DMS153 (cell line): ENCODE measurements at regions not wholly inside any gene's neighbourhood (a gene's known extent, or its start where the extent isn't known, plus 50 kb on each side); places are given as distances from the start of the nearest gene placed in this dataset.
"Not testable (repeated sequence)": the region's sequence is repeated elsewhere in the genome, so short reads cannot be mapped to it uniquely, and the experiment has no call there.

ENCODE experiments used
- DNase-seq: peaks from one replicate; lab custom pipeline; 2025; lab: John Stamatoyannopoulos, UW

GRCh38 chr7:136533732-136534131 lies 334.7 kb upstream of the CHRM2 start:
- DNase-seq, result no peak

- DNase-seq, result no peak
Observed at GRCh38 chr7:136530831-136531230, 337.6 kb upstream of the CHRM2 start.

GRCh38 chr7:136528329-136528728 lies 340.1 kb upstream of the CHRM2 start:
- no peak for DNase-seq

GRCh38 chr7:136527554-136527953 lies 340.9 kb upstream of the CHRM2 start:
- DNase-seq, result no peak

- no peak for DNase-seq
Observed at GRCh38 chr7:136526408-136527105, 341.9 kb upstream of the CHRM2 start.

GRCh38 chr7:136523571-136523970 lies 344.9 kb upstream of the CHRM2 start:
- no peak for DNase-seq

- no peak for DNase-seq
Observed at GRCh38 chr7:136517971-136518370, 350.5 kb upstream of the CHRM2 start.

GRCh38 chr7:136514776-136515175 lies 353.7 kb upstream of the CHRM2 start:
- DNase-seq, result no peak

- DNase-seq, result no peak
Observed at GRCh38 chr7:136513744-136514143, 354.7 kb upstream of the CHRM2 start.

GRCh38 chr7:136509466-136509865 lies 359.0 kb upstream of the CHRM2 start:
- no peak for DNase-seq

GRCh38 chr7:136502162-136502561 lies 366.3 kb upstream of the CHRM2 start:
- no peak for DNase-seq

- no peak for DNase-seq
Observed at GRCh38 chr7:136501151-136501550, 367.3 kb upstream of the CHRM2 start.

- DNase-seq, result no peak
Observed at GRCh38 chr7:136496551-136496950, 371.9 kb upstream of the CHRM2 start.

- no peak for DNase-seq
Observed at GRCh38 chr7:136495081-136495480, 373.4 kb upstream of the CHRM2 start.

- no peak for DNase-seq
Observed at GRCh38 chr7:136492366-136492765, 376.1 kb upstream of the CHRM2 start.

- no peak for DNase-seq
Observed at GRCh38 chr7:136489808-136490207, 378.6 kb upstream of the CHRM2 start.

- DNase-seq, result no peak
Observed at GRCh38 chr7:136480901-136481300, 387.6 kb upstream of the CHRM2 start.

GRCh38 chr7:136479922-136480321 lies 388.5 kb upstream of the CHRM2 start:
- no peak for DNase-seq

- DNase-seq, result no peak
Observed at GRCh38 chr7:136470179-136470578, 398.3 kb upstream of the CHRM2 start.

- DNase-seq, result no peak
Observed at GRCh38 chr7:136452949-136453348, 415.5 kb upstream of the CHRM2 start.

- no peak for DNase-seq
Observed at GRCh38 chr7:136446751-136447150, 421.7 kb upstream of the CHRM2 start.

- no peak for DNase-seq
Observed at GRCh38 chr7:136441835-136442234, 426.6 kb upstream of the CHRM2 start.

- not testable (repeated sequence) for DNase-seq
Observed at GRCh38 chr7:136431736-136432135, 436.7 kb upstream of the CHRM2 start.

GRCh38 chr7:136424058-136424457 lies 444.4 kb upstream of the CHRM2 start:
- no peak for DNase-seq
